Progenitor cell of endocrine pancreas (in vitro differentiated cells): ENCODE measurements at regions not wholly inside any gene's neighbourhood (a gene's known extent, or its start where the extent isn't known, plus 50 kb on each side); places are given as distances from the start of the nearest gene placed in this dataset.

ENCODE experiments used
- DNase-seq: peaks from one replicate; pipeline ENCODE4 v3.0.0; 2021; ENCODE audit warnings: low spot score; ENCODE audit not compliant: unreplicated experiment
- H3K27ac Mint-ChIP-seq: 2 replicates; pipeline ENCODE4 v1.8.0; 2021; ENCODE audit warnings: mild to moderate bottlenecking, moderate library complexity, mixed read lengths
- H3K27me3 Mint-ChIP-seq: 2 replicates; pipeline ENCODE4 v1.8.0; 2021; ENCODE audit warnings: mixed read lengths
- H3K36me3 Mint-ChIP-seq: 2 replicates; pipeline ENCODE4 v1.8.0; 2022; ENCODE audit warnings: mixed read lengths; ENCODE audit not compliant: insufficient read depth
- H3K4me1 Mint-ChIP-seq: 2 replicates; pipeline ENCODE4 v1.8.0; 2021; ENCODE audit warnings: low read depth, mixed read lengths
- H3K4me3 Mint-ChIP-seq: 2 replicates; pipeline ENCODE4 v1.8.0; 2021; ENCODE audit warnings: low read depth, mild to moderate bottlenecking, moderate library complexity, mixed read lengths
- H3K9me3 Mint-ChIP-seq: 2 replicates; pipeline ENCODE4 v1.8.0; 2021; ENCODE audit warnings: low read depth, mixed read lengths
- CTCF ChIP-seq: fragments of 200-600 bp; sonication (generic); IDR thresholded peaks from one replicate; pipeline ENCODE4 v1.5.0; 2021; ENCODE audit warnings: antibody characterized with exemption, mild to moderate bottlenecking; ENCODE audit not compliant: unreplicated experiment

DNA sequence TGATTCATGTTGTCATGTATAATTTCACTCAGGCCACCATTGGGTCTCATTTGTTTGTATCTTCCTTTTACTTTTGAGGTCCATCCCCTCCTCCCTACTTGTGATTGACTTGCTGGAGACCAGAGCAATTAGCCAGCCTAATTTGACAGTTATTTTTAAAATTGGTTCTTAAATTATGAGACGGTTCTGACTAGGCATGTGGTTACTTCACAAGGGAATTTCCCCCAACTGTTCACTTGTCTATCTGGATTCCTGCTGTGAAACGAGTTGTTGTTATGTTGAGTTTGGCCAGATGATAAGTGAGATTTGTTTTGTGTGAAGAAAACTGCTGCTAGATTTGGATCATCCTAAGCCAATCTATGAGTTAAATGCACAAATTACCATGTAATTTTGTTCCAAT lies 359.1 kb downstream of the BARHL2 start:
- peaks cover 17% of the 10 kb centered on the region for H3K27me3 Mint-ChIP-seq
- DNase-seq = no peak
- no peaks in the 10 kb centered on the region for H3K4me1 Mint-ChIP-seq
- no peaks in the 10 kb centered on the region for H3K36me3 Mint-ChIP-seq
- H3K9me3 Mint-ChIP-seq = no peaks in the 10 kb centered on the region
- TF ChIP-seq CTCF = no peak
- H3K27ac Mint-ChIP-seq = no peak overlapping the region
- no peak overlapping the region for H3K4me3 Mint-ChIP-seq

DNA sequence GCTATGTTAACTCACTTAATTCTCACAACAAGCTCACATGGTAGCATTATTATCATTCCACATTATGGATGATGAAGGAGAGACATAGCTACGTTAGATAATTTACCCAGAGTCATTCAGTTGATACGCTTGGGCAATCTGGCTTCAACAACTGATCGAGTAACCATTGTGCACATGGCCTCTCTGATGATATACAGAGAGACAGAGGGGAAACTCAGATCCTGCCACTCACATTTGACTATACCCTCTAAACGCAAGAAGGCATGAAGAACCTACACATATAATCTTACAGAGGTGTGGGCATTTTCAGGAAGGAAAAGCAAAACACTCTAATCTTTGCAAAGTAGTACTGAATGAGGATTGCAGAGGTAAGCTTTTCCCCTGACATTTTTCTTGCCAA lies 360.1 kb downstream of the BARHL2 start:
- Mint-ChIP-seq H3K9me3 (no peaks in the 10 kb centered on the region), H3K36me3 (no peaks in the 10 kb centered on the region), H3K27ac (no peak overlapping the region), H3K27me3 (peaks cover 14% of the 10 kb centered on the region), H3K4me3 (no peak overlapping the region), H3K4me1 (no peaks in the 10 kb centered on the region)
- TF ChIP-seq CTCF = no peak
- DNase-seq = no peak

- Mint-ChIP-seq H3K4me1 (no peaks in the 10 kb centered on the region), H3K27ac (no peak overlapping the region), H3K9me3 (no peaks in the 10 kb centered on the region), H3K36me3 (no peaks in the 10 kb centered on the region), H3K4me3 (no peak overlapping the region), H3K27me3 (peaks cover 14% of the 10 kb centered on the region)
- DNase-seq = no peak
- no peak for TF ChIP-seq CTCF
Observed at GRCh38 chr1:90356101-90356500, 361.0 kb downstream of the BARHL2 start.

GRCh38 chr1:90354704-90355103 lies 359.8 kb downstream of the ZNF326 start:
- Mint-ChIP-seq H3K36me3 (no peaks in the 10 kb centered on the region), H3K4me1 (no peaks in the 10 kb centered on the region), H3K9me3 (no peaks in the 10 kb centered on the region), H3K27ac (no peak overlapping the region), H3K4me3 (no peak overlapping the region), H3K27me3 (peaks cover 12% of the 10 kb centered on the region)
- DNase-seq = no peak
- no peak for TF ChIP-seq CTCF

DNA sequence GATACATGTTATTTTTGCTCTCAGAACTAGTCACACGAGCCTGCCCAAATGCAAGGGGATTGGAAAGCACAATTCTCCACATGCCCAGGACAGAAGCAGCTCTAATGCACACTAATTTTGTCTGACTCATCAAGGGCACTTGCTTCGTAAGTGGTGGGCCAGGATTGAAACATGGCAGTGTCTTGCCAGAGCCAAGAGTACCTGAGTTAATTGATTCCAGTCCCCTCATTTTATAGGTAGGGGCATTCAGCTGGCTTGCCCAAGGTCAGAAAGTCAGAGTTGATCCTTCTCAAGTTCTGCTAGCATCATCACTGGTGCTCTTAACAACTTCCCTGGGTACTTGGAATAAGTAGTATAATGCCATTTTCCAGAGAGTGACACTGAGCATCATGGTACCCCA lies 356.1 kb downstream of the ZNF326 start:
- Mint-ChIP-seq H3K27me3 (peaks cover 8% of the 10 kb centered on the region), H3K36me3 (no peaks in the 10 kb centered on the region), H3K4me1 (no peaks in the 10 kb centered on the region), H3K4me3 (no peak overlapping the region), H3K27ac (no peak overlapping the region), H3K9me3 (no peaks in the 10 kb centered on the region)
- no peak for DNase-seq
- TF ChIP-seq CTCF = no peak
